Hepatocyte (in vitro differentiated cells): ENCODE measurements at regions not wholly inside any gene's neighbourhood (a gene's known extent, or its start where the extent isn't known, plus 50 kb on each side); places are given as distances from the start of the nearest gene placed in this dataset.

Experiments used
- CTCF ChIP-seq: fragments of 200-600 bp; sonication (generic); IDR thresholded peaks from 2 replicates; pipeline ENCODE4 v1.5.1; 2016; ENCODE audit warnings: antibody characterized with exemption, mild to moderate bottlenecking; ENCODE audit not compliant: poor library complexity
- EZH2 ChIP-seq: fragments of 200-600 bp; sonication (generic); IDR thresholded peaks from 2 replicates; pipeline ENCODE4 v1.6.1; 2016; ENCODE audit warnings: antibody characterized with exemption, mild to moderate bottlenecking, borderline replicate concordance
- EZH2phosphoT487 ChIP-seq: fragments of 200-600 bp; sonication (generic); IDR thresholded peaks from one replicate; pipeline ENCODE4 v1.6.1; 2018; ENCODE audit warnings: antibody characterized with exemption, mild to moderate bottlenecking, low read depth, moderate library complexity; ENCODE audit not compliant: unreplicated experiment, severe bottlenecking

DNA sequence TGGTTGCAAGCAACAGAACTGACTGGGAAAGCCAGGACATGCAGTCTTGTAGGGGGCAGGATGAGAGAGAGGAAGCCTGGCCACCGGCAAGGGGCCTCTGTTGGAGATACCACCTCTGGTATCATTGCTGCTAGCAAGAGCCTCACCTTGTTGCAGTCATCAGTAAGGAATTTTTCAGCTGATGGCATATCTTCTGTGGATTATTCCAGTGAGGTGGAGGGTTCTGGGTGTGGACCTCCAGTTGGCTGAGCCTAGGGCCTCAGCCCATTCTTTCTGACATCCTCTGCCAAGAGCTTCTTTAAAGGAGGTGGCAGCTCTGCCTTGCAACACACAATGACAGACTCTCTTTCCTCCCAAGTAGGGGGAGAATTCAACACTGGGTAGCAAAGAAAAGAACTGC is 128.9 kb downstream of the AQP9 start:
- TF ChIP-seq CTCF: no peak
- no peak for TF ChIP-seq EZH2phosphoT487
- no peak for TF ChIP-seq EZH2
